ENCODE measurements at regions not wholly inside any gene's neighbourhood (a gene's known extent, or its start where the extent isn't known, plus 50 kb on each side); places are given as distances from the start of the nearest gene placed in this dataset.

DNA sequence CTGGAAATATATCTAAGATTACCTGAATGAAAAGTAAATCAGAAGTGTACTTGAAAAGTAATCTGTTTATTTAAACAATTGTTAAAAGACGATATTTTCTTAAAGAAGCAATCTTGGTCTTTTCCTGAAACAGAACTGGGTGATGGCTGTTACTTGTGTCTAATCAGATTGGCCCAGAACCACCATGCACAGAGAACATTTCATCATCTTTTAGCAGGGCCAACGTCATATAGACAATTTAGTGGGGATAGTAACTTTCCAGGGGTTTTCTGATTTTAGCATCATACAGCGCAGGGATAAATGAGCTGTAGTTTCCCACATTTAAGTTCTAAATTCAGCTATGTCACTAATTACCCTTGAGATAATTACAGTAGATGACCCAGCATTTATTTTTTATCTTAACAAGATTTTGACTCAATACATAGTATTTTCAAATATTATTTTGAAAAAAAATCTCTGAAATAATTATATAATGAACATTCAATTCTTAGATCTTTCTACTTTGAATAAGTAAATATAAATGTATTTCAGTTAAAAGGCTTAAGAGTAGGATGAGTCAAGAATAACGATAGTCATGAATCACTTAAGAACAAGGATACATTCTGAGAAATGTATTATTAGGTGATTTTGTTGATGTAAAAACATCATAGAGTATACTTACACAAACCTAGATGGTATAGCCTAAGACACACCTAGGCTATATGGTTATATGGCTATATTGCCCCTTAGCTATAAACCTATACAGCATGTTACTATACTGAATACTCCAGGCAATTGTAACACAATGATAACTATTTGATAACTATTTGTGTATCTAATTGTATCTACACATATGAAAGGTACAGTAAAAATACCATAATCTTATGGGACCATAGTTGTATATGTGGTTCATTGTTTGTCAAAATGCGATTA lies 103.8 kb upstream of the MME start:
- WGBS, 2 donors, result 88 to 90% methylated on average over 5 of the region's 5 CpGs
- no peak for DNase-seq (ENCODE audit: low spot score in 2 of 2)
- no peak for TF ChIP-seq POLR2A (IDR thresholded peaks at IDR 0.05)
- TF ChIP-seq, protein P1, sequence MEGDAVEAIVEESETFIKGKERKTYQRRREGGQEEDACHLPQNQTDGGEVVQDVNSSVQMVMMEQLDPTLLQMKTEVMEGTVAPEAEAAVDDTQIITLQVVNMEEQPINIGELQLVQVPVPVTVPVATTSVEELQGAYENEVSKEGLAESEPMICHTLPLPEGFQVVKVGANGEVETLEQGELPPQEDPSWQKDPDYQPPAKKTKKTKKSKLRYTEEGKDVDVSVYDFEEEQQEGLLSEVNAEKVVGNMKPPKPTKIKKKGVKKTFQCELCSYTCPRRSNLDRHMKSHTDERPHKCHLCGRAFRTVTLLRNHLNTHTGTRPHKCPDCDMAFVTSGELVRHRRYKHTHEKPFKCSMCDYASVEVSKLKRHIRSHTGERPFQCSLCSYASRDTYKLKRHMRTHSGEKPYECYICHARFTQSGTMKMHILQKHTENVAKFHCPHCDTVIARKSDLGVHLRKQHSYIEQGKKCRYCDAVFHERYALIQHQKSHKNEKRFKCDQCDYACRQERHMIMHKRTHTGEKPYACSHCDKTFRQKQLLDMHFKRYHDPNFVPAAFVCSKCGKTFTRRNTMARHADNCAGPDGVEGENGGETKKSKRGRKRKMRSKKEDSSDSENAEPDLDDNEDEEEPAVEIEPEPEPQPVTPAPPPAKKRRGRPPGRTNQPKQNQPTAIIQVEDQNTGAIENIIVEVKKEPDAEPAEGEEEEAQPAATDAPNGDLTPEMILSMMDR (IDR thresholded peaks at IDR 0.05), result no peak
- intact Hi-C loops (cut with DNase I; ENCODE audit: low total_unique reads), result no loop called here
- no peak overlapping the region for H3K4me3 ChIP-seq (ENCODE audit: low read depth, poor library complexity, severe bottlenecking)

DNA sequence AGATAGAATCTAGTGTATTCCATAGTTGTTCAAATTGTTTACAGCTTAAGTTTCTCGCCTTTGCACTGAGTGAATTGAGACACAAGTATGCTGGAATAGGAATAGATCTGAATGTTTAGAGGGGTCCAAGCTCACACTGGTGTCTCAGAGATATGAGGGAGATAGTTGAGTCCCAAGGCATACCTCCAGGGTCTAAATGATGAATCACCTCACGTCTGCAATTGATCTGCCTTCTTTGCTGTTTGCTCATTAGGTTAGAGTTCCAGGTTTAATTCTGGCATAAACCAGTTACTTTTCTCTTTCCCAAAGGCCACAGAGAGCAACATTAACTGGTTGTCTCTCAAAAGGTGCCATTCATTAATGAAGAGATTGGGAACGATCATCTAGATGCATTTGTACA lies 106.3 kb upstream of the MME start:
- no peak for DNase-seq (ENCODE audit: low spot score in 2 of 2)
- intact Hi-C loops (cut with DNase I; ENCODE audit: low total_unique reads), result no loop called here
- TF ChIP-seq, protein P1 (IDR thresholded peaks at IDR 0.05), result no peak
- TF ChIP-seq POLR2A (IDR thresholded peaks at IDR 0.05), result no peak
- H3K4me3 ChIP-seq (ENCODE audit: low read depth, poor library complexity, severe bottlenecking), result no peak overlapping the region
- WGBS, 2 donors, result 63 to 89% methylated on average over 3 of the region's 3 CpGs

DNA sequence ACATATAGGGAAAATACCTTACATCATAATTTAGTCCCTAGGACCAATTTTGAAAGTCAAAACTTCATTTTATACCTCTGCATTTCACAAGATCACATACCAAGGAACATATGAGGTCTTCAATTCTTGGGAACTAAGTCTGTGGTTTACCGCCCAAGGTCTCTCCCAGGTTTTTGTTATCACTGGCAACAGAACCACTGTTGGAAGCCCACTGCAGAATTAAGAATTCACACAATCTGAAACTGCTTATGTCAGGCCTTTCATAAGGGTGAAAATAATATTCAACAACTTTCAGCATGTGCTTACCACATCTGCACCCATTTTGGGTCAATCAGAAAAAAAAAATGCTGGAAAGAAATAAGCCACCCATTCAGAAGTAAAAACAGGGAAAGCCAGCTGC lies 107.2 kb upstream of the MME start:
- no peak for TF ChIP-seq POLR2A (IDR thresholded peaks at IDR 0.05)
- TF ChIP-seq, protein P1 (IDR thresholded peaks at IDR 0.05), result no peak
- 75 to 86% methylated on average over 1 of the region's 1 CpG for WGBS, 2 donors
- DNase-seq (ENCODE audit: low spot score in 2 of 2), result no peak
- intact Hi-C loops (cut with DNase I; ENCODE audit: low total_unique reads), result no loop called here
- no peak overlapping the region for H3K4me3 ChIP-seq (ENCODE audit: low read depth, poor library complexity, severe bottlenecking)

DNA sequence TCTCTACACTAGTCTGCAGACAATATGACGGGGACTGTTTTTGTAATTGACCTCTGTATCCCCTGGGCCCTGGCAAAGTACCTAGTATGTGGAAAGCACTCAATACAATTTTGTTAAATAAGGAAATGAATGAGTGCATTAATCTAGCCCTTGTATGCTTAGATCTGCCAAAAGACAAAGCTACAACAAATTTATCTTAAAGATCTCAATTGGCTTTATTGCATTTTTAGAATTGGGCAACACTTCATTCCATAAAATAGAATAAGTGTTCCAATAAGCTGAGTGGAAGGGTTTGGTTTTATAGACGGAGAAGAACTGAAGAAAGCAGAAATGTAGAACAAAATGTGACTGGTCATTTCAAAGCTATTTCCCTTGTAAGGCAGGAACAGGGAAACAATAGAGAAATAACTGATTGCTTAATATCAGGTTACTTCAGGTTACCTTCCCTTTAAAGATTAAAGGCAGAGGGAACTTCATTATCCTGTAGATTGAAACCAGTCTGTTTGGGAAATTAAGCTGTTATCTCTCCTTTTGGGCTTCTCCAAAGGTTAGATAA lies 108.3 kb upstream of the MME start:
- no peak overlapping the region for H3K4me3 ChIP-seq (ENCODE audit: low read depth, poor library complexity, severe bottlenecking)
- intact Hi-C loops (cut with DNase I; ENCODE audit: low total_unique reads), result no loop called here
- 19 to 47% methylated on average over 2 of the region's 2 CpGs for WGBS, 2 donors
- TF ChIP-seq POLR2A (IDR thresholded peaks at IDR 0.05), result no peak
- TF ChIP-seq, protein P1 (IDR thresholded peaks at IDR 0.05), result no peak
- DNase-seq (ENCODE audit: low spot score in 2 of 2), result no peak

DNA sequence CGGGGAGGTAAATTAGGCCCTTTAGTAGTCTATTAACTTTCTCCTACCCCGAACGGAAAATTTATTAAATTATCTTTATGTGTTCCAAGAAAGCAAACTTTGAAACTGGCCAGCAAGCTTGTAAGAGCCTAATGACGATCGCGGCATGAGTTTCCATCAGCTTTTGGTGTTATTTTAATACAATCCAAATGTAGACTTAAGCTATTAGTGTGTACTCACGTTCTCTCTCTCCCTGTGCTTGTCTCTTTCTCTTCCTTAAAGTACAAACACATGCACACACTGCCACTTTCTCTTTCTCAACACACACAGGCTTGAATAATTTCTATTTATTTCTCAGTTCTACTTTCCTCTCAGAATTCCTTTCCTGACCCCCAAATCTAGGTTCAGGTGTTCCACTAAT lies 108.8 kb upstream of the MME start:
- WGBS, 2 donors, result 55 to 59% methylated on average over 7 of the region's 7 CpGs
- TF ChIP-seq, protein P1 (IDR thresholded peaks at IDR 0.05), result no peak
- no peak for TF ChIP-seq POLR2A (IDR thresholded peaks at IDR 0.05)
- intact Hi-C loops (cut with DNase I; ENCODE audit: low total_unique reads), result no loop called here
- DNase-seq (ENCODE audit: low spot score in 2 of 2), result no peak
- H3K4me3 ChIP-seq (ENCODE audit: low read depth, poor library complexity, severe bottlenecking), result no peak overlapping the region

Measured in lower leg skin (tissue), 4 donors.